Fibroblast of skin of right quadriceps (primary cell): ENCODE measurements at regions not wholly inside any gene's neighbourhood (a gene's known extent, or its start where the extent isn't known, plus 50 kb on each side); places are given as distances from the start of the nearest gene placed in this dataset.

Experiments used
- DNase-seq: peaks from one replicate; pipeline ENCODE4 v3.0.0-alpha.2; 2013

GRCh38 chr15:101550124-101550523 lies 60.6 kb upstream of the PCSK6 start:
- DNase-seq = no peak

GRCh38 chr15:101549647-101550046 lies 60.1 kb upstream of the PCSK6 start:
- no peak for DNase-seq

- DNase-seq = no peak
Observed at GRCh38 chr15:101547737-101548136, 58.2 kb upstream of the PCSK6 start.

- no peak for DNase-seq
Observed at GRCh38 chr15:101545548-101546505, 56.3 kb upstream of the PCSK6 start.

GRCh38 chr15:101544613-101544945 lies 55.1 kb upstream of the PCSK6 start:
- no peak for DNase-seq

- DNase-seq = no peak
Observed at GRCh38 chr15:101543926-101544612, 54.6 kb upstream of the PCSK6 start.

GRCh38 chr15:101543431-101543830 lies 53.9 kb upstream of the PCSK6 start:
- no peak for DNase-seq

GRCh38 chr15:101543026-101543390 lies 53.5 kb upstream of the PCSK6 start:
- DNase-seq = no peak

GRCh38 chr15:101542306-101543025 lies 53.0 kb upstream of the PCSK6 start:
- no peak for DNase-seq

- DNase-seq = no peak
Observed at GRCh38 chr15:101541501-101542292, 52.2 kb upstream of the PCSK6 start.

GRCh38 chr15:101540480-101541239 lies 51.2 kb upstream of the PCSK6 start:
- no peak for DNase-seq

GRCh38 chr15:101539930-101540329 lies 50.4 kb upstream of the PCSK6 start:
- DNase-seq = no peak

GRCh38 chr15:101539492-101539891 lies 50.0 kb upstream of the PCSK6 start:
- DNase-seq = no peak
